Left lung (tissue), 4 donors: ENCODE measurements at regions not wholly inside any gene's neighbourhood (a gene's known extent, or its start where the extent isn't known, plus 50 kb on each side); places are given as distances from the start of the nearest gene placed in this dataset.

Source experiments
- ATAC-seq: fragments of 200-7000 bp; cut with Tn5 transposase; one replicate; pipeline ENCODE4 v1.9.1; 2020; ENCODE audit warnings: moderate library complexity
- DNase-seq, 4 donors: peaks; one replicate each; pipeline ENCODE4 v3.0.0-alpha.2; 2013 to 2020
- H3K27ac ChIP-seq, 2 donors: fragments of 200-600 bp; sonication (generic) in 1 of 2; one replicate each; pipeline versions ENCODE4 v1.5.0 to v1.8.0; 2020 to 2021
- H3K27me3 ChIP-seq, 2 donors: fragments of 200-600 bp; sonication (generic) in 1 of 2; one replicate each; pipeline versions ENCODE4 v1.5.0 to v1.8.0; 2020 to 2021
- H3K36me3 ChIP-seq, 2 donors: fragments of 200-600 bp; sonication (generic) in 1 of 2; one replicate each; pipeline versions ENCODE4 v1.5.0 to v1.8.0; 2020 to 2021
- H3K4me1 ChIP-seq, 2 donors: fragments of 200-600 bp; one replicate each; pipeline ENCODE4 v1.8.0; 2021
- H3K4me3 ChIP-seq, 2 donors: fragments of 200-600 bp; sonication (generic) in 1 of 2; one replicate each; pipeline versions ENCODE4 v1.5.0 to v1.8.0; 2020 to 2021; ENCODE audit warnings: mild to moderate bottlenecking in 1 of 2
- H3K9me3 ChIP-seq, 2 donors: fragments of 200-600 bp; sonication (generic) in 1 of 2; one replicate each; pipeline versions ENCODE4 v1.5.0 to v1.8.0; 2020 to 2021
- CTCF ChIP-seq, 2 donors: fragments of 200-600 bp; sonication (generic) in 1 of 2; IDR thresholded peaks; one replicate each; pipeline versions ENCODE4 v1.5.0 to v1.8.0; 2021; ENCODE audit warnings: antibody characterized with exemption in 2 of 2
- intact Hi-C, 2 donors: fragments of 100-400 bp; cut with DNase I; formaldehyde crosslinking; loops; one replicate each; pipeline versions ENCODE4 v1.11.2 to v1.14.2; 2022
- donor health status: DM: no; HTN: yes; CAD: no.
- donor health status: DM: no; HTN: no; CAD: no.

- no peaks in the 10 kb centered on the region for H3K36me3 ChIP-seq
- H3K4me1 ChIP-seq: no peaks in the 10 kb centered on the region
- intact Hi-C loops: no loop called here
- H3K9me3 ChIP-seq: no peaks in the 10 kb centered on the region
- no peak for TF ChIP-seq CTCF (IDR thresholded peaks at IDR 0.05)
- H3K27ac ChIP-seq: peak overlapping the region in 1 of 2 donors; percentile 37
- ATAC-seq (peak; percentile 70), DNase-seq (no peak)
- H3K4me3 ChIP-seq: no peak overlapping the region
- H3K27me3 ChIP-seq: no peaks in the 10 kb centered on the region
These were observed 318.6 kb upstream of the RGMB start for GRCh38 chr5:98454904-98455303.

- TF ChIP-seq CTCF (IDR thresholded peaks at IDR 0.05): no peak
- no peaks in the 10 kb centered on the region for H3K4me1 ChIP-seq
- H3K27ac ChIP-seq: peak overlapping the region in 1 of 2 donors; percentile 37
- no peaks in the 10 kb centered on the region for H3K9me3 ChIP-seq
- H3K36me3 ChIP-seq: no peaks in the 10 kb centered on the region
- H3K4me3 ChIP-seq: no peak overlapping the region
- intact Hi-C loops: no loop called here
- no peak for DNase-seq
- ATAC-seq: no peak
- no peaks in the 10 kb centered on the region for H3K27me3 ChIP-seq
These were observed 317.8 kb upstream of the RGMB start for GRCh38 chr5:98455665-98456064.

GRCh38 chr5:98458004-98458403 lies 315.5 kb upstream of the RGMB start:
- no peaks in the 10 kb centered on the region for H3K4me1 ChIP-seq
- H3K9me3 ChIP-seq: no peaks in the 10 kb centered on the region
- no peak overlapping the region for H3K4me3 ChIP-seq
- no peak for TF ChIP-seq CTCF (IDR thresholded peaks at IDR 0.05)
- DNase-seq (no peak), ATAC-seq (no peak)
- no peaks in the 10 kb centered on the region for H3K27me3 ChIP-seq
- intact Hi-C loops: no loop called here
- no peaks in the 10 kb centered on the region for H3K36me3 ChIP-seq
- no peak overlapping the region for H3K27ac ChIP-seq

GRCh38 chr5:98458726-98459125 lies 314.7 kb upstream of the RGMB start:
- intact Hi-C loops: no loop called here
- H3K36me3 ChIP-seq: no peaks in the 10 kb centered on the region
- no peaks in the 10 kb centered on the region for H3K9me3 ChIP-seq

GRCh38 chr5:98460536-98460935 lies 312.9 kb upstream of the RGMB start:
- Histone ChIP-seq H3K27ac (no peak overlapping the region), H3K36me3 (no peaks in the 10 kb centered on the region), H3K9me3 (no peaks in the 10 kb centered on the region), H3K4me1 (no peaks in the 10 kb centered on the region), H3K4me3 (no peak overlapping the region), H3K27me3 (no peaks in the 10 kb centered on the region)
- ATAC-seq (no peak), DNase-seq (no peak)
- no peak for TF ChIP-seq CTCF (IDR thresholded peaks at IDR 0.05)
- intact Hi-C loops: no loop called here

More at GRCh38 chr5:98458726-98459125, 314.7 kb upstream of the RGMB start:
- DNase-seq: no peak
- H3K27ac ChIP-seq: no peak overlapping the region
- H3K27me3 ChIP-seq: no peaks in the 10 kb centered on the region
- no peaks in the 10 kb centered on the region for H3K4me1 ChIP-seq
- no peak overlapping the region for H3K4me3 ChIP-seq
- ATAC-seq: no peak
- no peak for TF ChIP-seq CTCF (IDR thresholded peaks at IDR 0.05)
